ENCODE measurements at regions not wholly inside any gene's neighbourhood (a gene's known extent, or its start where the extent isn't known, plus 50 kb on each side); places are given as distances from the start of the nearest gene placed in this dataset.

DNA sequence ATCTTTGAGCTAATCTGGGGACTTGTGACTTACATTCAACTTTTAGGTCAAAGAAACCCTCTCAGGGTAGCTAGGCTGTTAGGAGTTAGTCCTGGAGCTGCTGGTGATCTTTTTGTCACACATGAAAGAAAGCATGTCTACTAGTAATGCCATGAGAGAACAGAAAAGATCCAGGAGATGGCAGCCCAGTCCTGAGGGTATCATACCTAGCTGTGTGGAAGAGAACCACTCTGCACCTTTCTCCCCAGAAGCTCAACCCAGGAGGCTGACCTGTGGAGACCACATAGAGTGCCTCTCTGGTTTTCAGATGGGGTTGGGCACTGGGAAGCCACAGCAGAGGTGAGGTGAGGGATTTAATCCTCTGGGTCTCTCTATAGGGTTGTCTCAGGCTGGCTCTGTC lies 460.2 kb upstream of the UBE2E3 start:
- no peak overlapping the region for H2AFZ ChIP-seq (ENCODE audit: low read depth, low read length)
- no peaks in the 10 kb centered on the region for H3K36me3 ChIP-seq (ENCODE audit: insufficient read depth, low read length)
- TF ChIP-seq TAF1 (IDR thresholded peaks at IDR 0.05; ENCODE audit: low read depth) (no peak), EP300 (conservative IDR thresholded peaks at IDR 0.05; ENCODE audit: poor library complexity, severe bottlenecking) (no peak), MXI1 (conservative IDR thresholded peaks at IDR 0.05; ENCODE audit: poor library complexity, severe bottlenecking) (no peak), EZH2 (IDR thresholded peaks at IDR 0.05; ENCODE audit: borderline replicate concordance, insufficient read depth, low read length, poor library complexity, severe bottlenecking) (no peak)

DNA sequence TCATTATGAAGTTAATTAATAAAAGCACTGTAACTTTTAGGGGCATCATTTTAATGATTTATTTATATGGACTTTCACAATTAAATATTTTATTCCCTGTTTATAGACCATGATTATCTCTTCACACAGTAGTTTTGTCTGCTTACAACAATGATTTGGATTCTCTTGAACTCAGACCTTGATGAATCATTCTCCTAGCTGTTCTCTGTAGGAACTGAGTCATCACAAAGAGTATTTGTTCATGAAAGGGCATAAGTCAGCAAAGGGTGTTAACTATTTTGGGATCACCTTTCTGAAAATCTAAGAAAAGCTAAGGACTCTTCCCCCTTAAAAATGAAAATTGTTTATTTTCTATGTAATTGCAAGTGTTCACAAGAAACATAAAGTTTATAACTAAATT lies 461.1 kb upstream of the UBE2E3 start:
- Histone ChIP-seq H3K79me2 (replicated peaks; ENCODE audit: insufficient read depth, low read length) (no peaks in the 10 kb centered on the region), H3K4me3 (ENCODE audit: low read length) (no peak overlapping the region), H3K9me3 (ENCODE audit: low read length) (no peaks in the 10 kb centered on the region), H3K9ac (ENCODE audit: low read length) (no peak overlapping the region), H3F3A (ENCODE audit: insufficient read depth, low read length, poor library complexity, severe bottlenecking) (no peaks in the 10 kb centered on the region), H3K36me3 (ENCODE audit: insufficient read depth, low read length) (no peaks in the 10 kb centered on the region), H4K20me1 (ENCODE audit: insufficient read depth) (no peaks in the 10 kb centered on the region), H2AFZ (ENCODE audit: low read depth, low read length) (no peak overlapping the region), H3K27me3 (ENCODE audit: insufficient read depth, low read depth, low read length) (no peaks in the 10 kb centered on the region), H3K9me2 (ENCODE audit: insufficient read depth, low read length) (no peaks in the 10 kb centered on the region), H3K4me2 (ENCODE audit: low read length) (no peak overlapping the region), H3K27ac (ENCODE audit: low read length) (no peak overlapping the region)
- TF ChIP-seq POLR2AphosphoS5 (IDR thresholded peaks at IDR 0.05): no peak
- no peak for TF ChIP-seq RAD21 (conservative IDR thresholded peaks at IDR 0.05)
- TF ChIP-seq, protein P1, sequence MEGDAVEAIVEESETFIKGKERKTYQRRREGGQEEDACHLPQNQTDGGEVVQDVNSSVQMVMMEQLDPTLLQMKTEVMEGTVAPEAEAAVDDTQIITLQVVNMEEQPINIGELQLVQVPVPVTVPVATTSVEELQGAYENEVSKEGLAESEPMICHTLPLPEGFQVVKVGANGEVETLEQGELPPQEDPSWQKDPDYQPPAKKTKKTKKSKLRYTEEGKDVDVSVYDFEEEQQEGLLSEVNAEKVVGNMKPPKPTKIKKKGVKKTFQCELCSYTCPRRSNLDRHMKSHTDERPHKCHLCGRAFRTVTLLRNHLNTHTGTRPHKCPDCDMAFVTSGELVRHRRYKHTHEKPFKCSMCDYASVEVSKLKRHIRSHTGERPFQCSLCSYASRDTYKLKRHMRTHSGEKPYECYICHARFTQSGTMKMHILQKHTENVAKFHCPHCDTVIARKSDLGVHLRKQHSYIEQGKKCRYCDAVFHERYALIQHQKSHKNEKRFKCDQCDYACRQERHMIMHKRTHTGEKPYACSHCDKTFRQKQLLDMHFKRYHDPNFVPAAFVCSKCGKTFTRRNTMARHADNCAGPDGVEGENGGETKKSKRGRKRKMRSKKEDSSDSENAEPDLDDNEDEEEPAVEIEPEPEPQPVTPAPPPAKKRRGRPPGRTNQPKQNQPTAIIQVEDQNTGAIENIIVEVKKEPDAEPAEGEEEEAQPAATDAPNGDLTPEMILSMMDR (IDR thresholded peaks at IDR 0.05; ENCODE audit: poor library complexity, severe bottlenecking): no peak
- TF ChIP-seq MXI1 (conservative IDR thresholded peaks at IDR 0.05; ENCODE audit: poor library complexity, severe bottlenecking): no peak
- no peak for TF ChIP-seq TAF1 (IDR thresholded peaks at IDR 0.05; ENCODE audit: low read depth)
- TF ChIP-seq, protein P2, sequence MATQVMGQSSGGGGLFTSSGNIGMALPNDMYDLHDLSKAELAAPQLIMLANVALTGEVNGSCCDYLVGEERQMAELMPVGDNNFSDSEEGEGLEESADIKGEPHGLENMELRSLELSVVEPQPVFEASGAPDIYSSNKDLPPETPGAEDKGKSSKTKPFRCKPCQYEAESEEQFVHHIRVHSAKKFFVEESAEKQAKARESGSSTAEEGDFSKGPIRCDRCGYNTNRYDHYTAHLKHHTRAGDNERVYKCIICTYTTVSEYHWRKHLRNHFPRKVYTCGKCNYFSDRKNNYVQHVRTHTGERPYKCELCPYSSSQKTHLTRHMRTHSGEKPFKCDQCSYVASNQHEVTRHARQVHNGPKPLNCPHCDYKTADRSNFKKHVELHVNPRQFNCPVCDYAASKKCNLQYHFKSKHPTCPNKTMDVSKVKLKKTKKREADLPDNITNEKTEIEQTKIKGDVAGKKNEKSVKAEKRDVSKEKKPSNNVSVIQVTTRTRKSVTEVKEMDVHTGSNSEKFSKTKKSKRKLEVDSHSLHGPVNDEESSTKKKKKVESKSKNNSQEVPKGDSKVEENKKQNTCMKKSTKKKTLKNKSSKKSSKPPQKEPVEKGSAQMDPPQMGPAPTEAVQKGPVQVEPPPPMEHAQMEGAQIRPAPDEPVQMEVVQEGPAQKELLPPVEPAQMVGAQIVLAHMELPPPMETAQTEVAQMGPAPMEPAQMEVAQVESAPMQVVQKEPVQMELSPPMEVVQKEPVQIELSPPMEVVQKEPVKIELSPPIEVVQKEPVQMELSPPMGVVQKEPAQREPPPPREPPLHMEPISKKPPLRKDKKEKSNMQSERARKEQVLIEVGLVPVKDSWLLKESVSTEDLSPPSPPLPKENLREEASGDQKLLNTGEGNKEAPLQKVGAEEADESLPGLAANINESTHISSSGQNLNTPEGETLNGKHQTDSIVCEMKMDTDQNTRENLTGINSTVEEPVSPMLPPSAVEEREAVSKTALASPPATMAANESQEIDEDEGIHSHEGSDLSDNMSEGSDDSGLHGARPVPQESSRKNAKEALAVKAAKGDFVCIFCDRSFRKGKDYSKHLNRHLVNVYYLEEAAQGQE (IDR thresholded peaks at IDR 0.05; ENCODE audit: borderline replicate concordance): no peak
- TF ChIP-seq SMC3 (conservative IDR thresholded peaks at IDR 0.05; ENCODE audit: poor library complexity): no peak
- TF ChIP-seq EZH2 (IDR thresholded peaks at IDR 0.05; ENCODE audit: borderline replicate concordance, insufficient read depth, low read length, poor library complexity, severe bottlenecking): no peak
- no peak for TF ChIP-seq EP300 (conservative IDR thresholded peaks at IDR 0.05; ENCODE audit: poor library complexity, severe bottlenecking)

More for the DNA sequence above, 460.2 kb upstream of the UBE2E3 start:
- Histone ChIP-seq H3K4me3 (ENCODE audit: low read length) (no peak overlapping the region), H3K27me3 (ENCODE audit: insufficient read depth, low read depth, low read length) (no peaks in the 10 kb centered on the region), H3K9ac (ENCODE audit: low read length) (no peak overlapping the region), H3K79me2 (replicated peaks; ENCODE audit: insufficient read depth, low read length) (no peaks in the 10 kb centered on the region), H4K20me1 (ENCODE audit: insufficient read depth) (no peaks in the 10 kb centered on the region), H3K9me2 (ENCODE audit: insufficient read depth, low read length) (no peaks in the 10 kb centered on the region), H3K9me3 (ENCODE audit: low read length) (no peaks in the 10 kb centered on the region), H3K27ac (ENCODE audit: low read length) (no peak overlapping the region), H3K4me2 (ENCODE audit: low read length) (no peak overlapping the region), H3F3A (ENCODE audit: insufficient read depth, low read length, poor library complexity, severe bottlenecking) (no peaks in the 10 kb centered on the region)

Measured in neural cell (in vitro differentiated cells).